ENCODE measurements at regions not wholly inside any gene's neighbourhood (a gene's known extent, or its start where the extent isn't known, plus 50 kb on each side); places are given as distances from the start of the nearest gene placed in this dataset.
"Not testable (repeated sequence)": the region's sequence is repeated elsewhere in the genome, so short reads cannot be mapped to it uniquely, and the experiment has no call there.

DNA sequence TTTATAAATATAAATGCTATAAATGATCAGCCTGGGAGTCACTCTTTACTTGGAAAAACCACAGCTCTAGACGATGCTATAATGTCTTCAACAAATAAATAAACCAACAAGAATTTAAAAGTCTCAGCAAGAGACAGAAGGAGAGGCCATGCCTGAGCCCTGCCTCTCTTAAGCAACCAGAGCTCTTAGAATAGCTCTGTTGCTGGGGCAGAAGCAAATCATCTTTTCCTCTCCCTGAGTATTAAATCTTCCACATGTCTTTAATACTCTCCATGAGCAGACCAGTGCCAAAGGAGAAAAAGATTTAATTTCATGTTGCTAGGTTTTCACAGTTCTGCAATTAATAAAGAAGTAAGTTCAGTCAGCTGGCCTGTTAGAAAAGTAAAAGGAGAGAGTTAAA, 408.0 kb upstream of the SLC30A5 start:
- DNase-seq (ENCODE audit: low spot score) (no peak), ATAC-seq (ENCODE audit: low FRiP score) (no peak)
- TF ChIP-seq, protein P1, sequence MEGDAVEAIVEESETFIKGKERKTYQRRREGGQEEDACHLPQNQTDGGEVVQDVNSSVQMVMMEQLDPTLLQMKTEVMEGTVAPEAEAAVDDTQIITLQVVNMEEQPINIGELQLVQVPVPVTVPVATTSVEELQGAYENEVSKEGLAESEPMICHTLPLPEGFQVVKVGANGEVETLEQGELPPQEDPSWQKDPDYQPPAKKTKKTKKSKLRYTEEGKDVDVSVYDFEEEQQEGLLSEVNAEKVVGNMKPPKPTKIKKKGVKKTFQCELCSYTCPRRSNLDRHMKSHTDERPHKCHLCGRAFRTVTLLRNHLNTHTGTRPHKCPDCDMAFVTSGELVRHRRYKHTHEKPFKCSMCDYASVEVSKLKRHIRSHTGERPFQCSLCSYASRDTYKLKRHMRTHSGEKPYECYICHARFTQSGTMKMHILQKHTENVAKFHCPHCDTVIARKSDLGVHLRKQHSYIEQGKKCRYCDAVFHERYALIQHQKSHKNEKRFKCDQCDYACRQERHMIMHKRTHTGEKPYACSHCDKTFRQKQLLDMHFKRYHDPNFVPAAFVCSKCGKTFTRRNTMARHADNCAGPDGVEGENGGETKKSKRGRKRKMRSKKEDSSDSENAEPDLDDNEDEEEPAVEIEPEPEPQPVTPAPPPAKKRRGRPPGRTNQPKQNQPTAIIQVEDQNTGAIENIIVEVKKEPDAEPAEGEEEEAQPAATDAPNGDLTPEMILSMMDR (IDR thresholded peaks at IDR 0.05): no peak

- TF ChIP-seq, protein P1 (IDR thresholded peaks at IDR 0.05): no peak
- DNase-seq (ENCODE audit: low spot score): no peak
- no peak for ATAC-seq (ENCODE audit: low FRiP score)
Measured at GRCh38 chr5:68688547-68688946, 405.3 kb upstream of the SLC30A5 start.

GRCh38 chr5:68689010-68689409, 404.8 kb upstream of the SLC30A5 start:
- no peak for ATAC-seq (ENCODE audit: low FRiP score)
- TF ChIP-seq, protein P1 (IDR thresholded peaks at IDR 0.05): no peak
- no peak for DNase-seq (ENCODE audit: low spot score)

DNA sequence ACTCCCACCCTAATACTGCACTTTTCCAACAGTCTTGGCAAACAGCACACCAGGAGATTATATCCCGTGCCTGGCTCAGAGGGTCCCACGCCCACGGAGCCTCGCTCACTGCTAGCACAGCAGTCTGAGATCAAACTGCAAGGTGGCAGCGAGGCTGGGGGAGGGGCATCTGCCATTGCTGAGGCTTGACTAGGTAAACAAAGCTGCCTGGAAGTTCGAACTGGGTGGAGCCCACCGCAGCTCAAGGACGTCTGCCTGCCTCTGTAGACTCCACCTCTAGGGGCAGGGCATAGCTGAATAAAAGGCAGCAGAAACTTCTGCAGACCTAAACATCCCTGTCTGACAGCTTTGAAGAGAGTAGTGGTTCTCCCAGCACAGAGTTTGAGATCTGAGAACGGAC, 401.9 kb upstream of the SLC30A5 start:
- not testable (repeated sequence) for ATAC-seq (ENCODE audit: low FRiP score); DNase-seq (ENCODE audit: low spot score)

- DNase-seq (ENCODE audit: low spot score) (no peak), ATAC-seq (ENCODE audit: low FRiP score) (no peak)
- TF ChIP-seq, protein P1 (IDR thresholded peaks at IDR 0.05): no peak
Measured at GRCh38 chr5:68698025-68698940, 395.5 kb upstream of the SLC30A5 start.

DNA sequence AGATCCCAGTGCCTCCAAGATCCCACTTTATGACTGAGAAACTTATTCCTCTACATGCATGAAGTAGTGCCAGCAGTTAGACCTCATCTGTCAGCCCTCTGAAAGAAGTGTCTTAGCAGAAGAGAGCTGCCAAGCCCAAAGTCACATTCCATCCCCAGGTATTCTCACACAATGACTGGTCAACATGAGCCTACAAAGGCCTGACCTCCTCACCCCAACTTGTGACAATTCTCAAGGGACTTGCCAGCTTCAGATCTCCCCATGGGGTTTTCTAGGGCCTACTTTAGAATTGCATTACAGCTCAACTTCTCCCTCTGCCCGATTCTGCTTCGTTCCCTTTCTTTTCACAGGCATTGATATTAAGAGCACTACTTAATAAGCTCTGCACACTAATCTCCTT, 393.8 kb upstream of the SLC30A5 start:
- DNase-seq (ENCODE audit: low spot score): no peak
- TF ChIP-seq, protein P1 (IDR thresholded peaks at IDR 0.05): no peak
- no peak for ATAC-seq (ENCODE audit: low FRiP score)

DNA sequence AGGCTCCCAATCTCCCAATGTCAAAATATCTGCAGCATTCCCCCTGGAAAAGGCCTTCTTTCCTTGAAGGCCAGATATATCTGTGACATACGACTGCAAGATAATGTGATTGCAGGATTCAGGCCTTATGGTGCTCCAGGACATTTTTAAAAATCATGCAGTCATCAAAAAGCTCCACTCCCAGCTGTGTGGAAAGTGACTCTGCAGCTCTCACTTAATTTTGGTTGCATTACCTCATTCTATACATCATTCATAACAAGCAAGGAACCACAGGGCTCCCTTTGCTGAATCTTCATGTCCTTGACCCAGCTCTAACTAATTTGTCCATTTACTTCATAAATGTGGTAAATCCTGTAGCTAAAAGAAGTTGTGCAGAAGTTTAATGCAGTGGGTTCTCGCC, 386.2 kb upstream of the SLC30A5 start:
- DNase-seq (ENCODE audit: low spot score): no peak
- ATAC-seq (ENCODE audit: low FRiP score): no peak
- TF ChIP-seq, protein P1 (IDR thresholded peaks at IDR 0.05): no peak

Data from omental fat pad (tissue), 3 donors.